Gastroesophageal sphincter (tissue), 4 donors: ENCODE measurements at regions not wholly inside any gene's neighbourhood (a gene's known extent, or its start where the extent isn't known, plus 50 kb on each side); places are given as distances from the start of the nearest gene placed in this dataset.

Source experiments
- ATAC-seq: fragments of 150-250 bp; one replicate; pipeline ENCODE4 v1.9.1; 2016; ENCODE audit warnings: mild to moderate bottlenecking, moderate library complexity
- H3K27ac ChIP-seq, 4 donors: fragments of 200-600 bp; sonication (generic) in 3 of 4; 1 replicate in 3 of 4; 2 replicates in 1 of 4; pipeline ENCODE4 v1.5.1; 2016 to 2019
- H3K27me3 ChIP-seq: fragments of 200-600 bp; sonication (generic); one replicate; pipeline ENCODE4 v1.5.1; 2019
- H3K36me3 ChIP-seq, 2 donors: fragments of 200-600 bp; sonication (generic); one replicate each; pipeline ENCODE4 v1.5.1; 2019; ENCODE audit warnings: control low read depth in 1 of 2
- H3K4me1 ChIP-seq, 3 donors: fragments of 200-600 bp; sonication (generic); 1 replicate in 2 of 3; 2 replicates in 1 of 3; pipeline ENCODE4 v1.5.1; 2016 to 2019; ENCODE audit warnings: control low read depth in 2 of 3
- H3K4me3 ChIP-seq, 2 donors: fragments of 200-600 bp; sonication (generic); one replicate each; pipeline ENCODE4 v1.5.1; 2019; ENCODE audit warnings: mild to moderate bottlenecking in 1 of 2, moderate library complexity in 1 of 2
- H3K9me3 ChIP-seq, 3 donors: fragments of 200-600 bp; sonication (generic); one replicate each; pipeline ENCODE4 v1.5.1; 2017 to 2019; ENCODE audit warnings: control low read depth in 2 of 3
- CTCF ChIP-seq, 4 experiments: fragments of 200-600 bp in 2 of 4; fragments of 450-650 bp in 2 of 4; sonication (generic) in 1 of 4; IDR thresholded peaks; one replicate each; pipeline ENCODE4 v1.5.1; 2017 to 2019; ENCODE audit warnings: antibody characterized with exemption in 4 of 4, mild to moderate bottlenecking in 2 of 4, moderate library complexity in 2 of 4
- EP300 ChIP-seq: sonication (generic); formaldehyde crosslinking; IDR thresholded peaks from one replicate; pipeline ENCODE4 v1.6.1; 2017; ENCODE audit warnings: antibody characterized with exemption, mild to moderate bottlenecking
- POLR2A ChIP-seq, 2 donors: fragments of 450-650 bp; IDR thresholded peaks; one replicate each; pipeline ENCODE4 v1.6.1; 2017; ENCODE audit warnings: antibody characterized with exemption in 2 of 2, mild to moderate bottlenecking in 2 of 2, moderate library complexity in 1 of 2
- POLR2AphosphoS5 ChIP-seq: sonication (generic); formaldehyde crosslinking; IDR thresholded peaks from one replicate; pipeline ENCODE4 v1.6.1; 2017; ENCODE audit warnings: antibody characterized with exemption
- WGBS, 2 donors: methylation state at CpG; one replicate each; pipeline ENCODE4 v1.1.5; 2018; ENCODE audit warnings: low coverage in 1 of 2; 5-methylcytosine and 5-hydroxymethylcytosine counted together

- peak overlapping the region in 3 of 4 donors; percentile 84 to 89 (median 88) for H3K27ac ChIP-seq
Measured at GRCh38 chr6:44052419-44053023, 74.7 kb downstream of the MRPL14 start.

GRCh38 chr6:44051515-44051914 lies 75.7 kb downstream of the MRPL14 start:
- Histone ChIP-seq H3K4me3 (no peak overlapping the region), H3K4me1 (peaks cover 0 to 67% (median 34%) of the 10 kb centered on the region in 3 donors), H3K27me3 (no peaks in the 10 kb centered on the region), H3K27ac (peak overlapping the region; percentile 12 to 89 (median 86)), H3K9me3 (no peaks in the 10 kb centered on the region), H3K36me3 (no peaks in the 10 kb centered on the region)
- WGBS, 2 donors = 0 to 45% methylated on average over 1 of the region's 3 CpGs
- peak; percentile 40 for ATAC-seq
- no peak for TF ChIP-seq POLR2AphosphoS5

More at GRCh38 chr6:44052419-44053023, 74.7 kb downstream of the MRPL14 start:
- TF ChIP-seq EP300 (no peak), POLR2A (IDR thresholded peaks at IDR 0.05) (no peak), CTCF (IDR thresholded peaks at IDR 0.05) (peak in 2 of 4 experiments; percentile 43 to 54), POLR2AphosphoS5 (peak; percentile 29)
- ATAC-seq = peak; percentile 81
- no peaks in the 10 kb centered on the region for H3K36me3 ChIP-seq
- H3K4me1 ChIP-seq = peaks cover 0 to 67% (median 35%) of the 10 kb centered on the region in 3 donors
- no peaks in the 10 kb centered on the region for H3K27me3 ChIP-seq
- WGBS, 2 donors = 36% methylated on average over 4 of the region's 4 CpGs; no CpG with 5 or more reads in 1 of the 2 donors
- no peaks in the 10 kb centered on the region for H3K9me3 ChIP-seq
- H3K4me3 ChIP-seq = no peak overlapping the region

- Histone ChIP-seq H3K27me3 (no peaks in the 10 kb centered on the region), H3K4me1 (peaks cover 0 to 71% (median 34%) of the 10 kb centered on the region in 3 donors), H3K4me3 (no peak overlapping the region), H3K27ac (peak overlapping the region; percentile 12 to 89 (median 86)), H3K9me3 (no peaks in the 10 kb centered on the region), H3K36me3 (no peaks in the 10 kb centered on the region)
- no peak for ATAC-seq
- WGBS, 2 donors = 0% methylated on average over 2 of the region's 7 CpGs; no CpG with 5 or more reads in 1 of the 2 donors
- TF ChIP-seq CTCF (IDR thresholded peaks at IDR 0.05) = no peak
- TF ChIP-seq EP300 = no peak
- TF ChIP-seq POLR2AphosphoS5 = peak; percentile 20
- no peak for TF ChIP-seq POLR2A (IDR thresholded peaks at IDR 0.05)
Measured at GRCh38 chr6:44050872-44051505, 76.3 kb downstream of the MRPL14 start.

- H3K4me1 ChIP-seq = peaks cover 0 to 79% (median 38%) of the 10 kb centered on the region in 3 donors
- H3K9me3 ChIP-seq = no peaks in the 10 kb centered on the region
- H3K27ac ChIP-seq = peak overlapping the region; percentile 12 to 89 (median 86)
- H3K36me3 ChIP-seq = no peaks in the 10 kb centered on the region
- no peak for TF ChIP-seq POLR2AphosphoS5
- no peak for TF ChIP-seq POLR2A (IDR thresholded peaks at IDR 0.05)
- no peak for TF ChIP-seq CTCF (IDR thresholded peaks at IDR 0.05)
- TF ChIP-seq EP300 = no peak
- H3K27me3 ChIP-seq = no peaks in the 10 kb centered on the region
- 27 to 44% methylated on average over 2 to 5 of the region's 6 CpGs for WGBS, 2 donors
- H3K4me3 ChIP-seq = no peak overlapping the region
- ATAC-seq = no peak
Measured at GRCh38 chr6:44049989-44050871, 77.0 kb downstream of the MRPL14 start.
